Activated naive CD4-positive, alpha-beta T cell treated with anti-CD3 and anti-CD28 coated beads, Interleukin-2, amount 50 U/mL, for 24 hours (primary cell): ENCODE measurements at regions not wholly inside any gene's neighbourhood (a gene's known extent, or its start where the extent isn't known, plus 50 kb on each side); places are given as distances from the start of the nearest gene placed in this dataset.
A peak's percentile ranks its signal among the peaks of the same experiment; 100 is the strongest.

Experiments
- H3K27ac Mint-ChIP-seq: one replicate; pipeline ENCODE4 v1.8.0; 2021; ENCODE audit warnings: mild to moderate bottlenecking, mixed read lengths
- H3K27me3 Mint-ChIP-seq: one replicate; pipeline ENCODE4 v1.8.0; 2021; ENCODE audit warnings: mixed read lengths
- H3K36me3 Mint-ChIP-seq: one replicate; pipeline ENCODE4 v1.8.0; 2021; ENCODE audit warnings: mixed read lengths
- H3K4me1 Mint-ChIP-seq: one replicate; pipeline ENCODE4 v1.8.0; 2021; ENCODE audit warnings: mixed read lengths
- H3K4me3 Mint-ChIP-seq: one replicate; pipeline ENCODE4 v1.8.0; 2021; ENCODE audit warnings: mild to moderate bottlenecking, mixed read lengths
- H3K9me3 Mint-ChIP-seq: one replicate; pipeline ENCODE4 v1.8.0; 2021; ENCODE audit warnings: mixed read lengths

GRCh38 chr6:11329726-11330412 is 97.4 kb upstream of the NEDD9 start:
- Mint-ChIP-seq H3K27me3 (no peaks in the 10 kb centered on the region), H3K4me1 (peaks cover 63% of the 10 kb centered on the region), H3K9me3 (no peaks in the 10 kb centered on the region), H3K4me3 (peak overlapping the region; percentile 16), H3K36me3 (peaks cover 21% of the 10 kb centered on the region), H3K27ac (no peak overlapping the region)

- Mint-ChIP-seq H3K27ac (no peak overlapping the region), H3K4me1 (peaks cover 62% of the 10 kb centered on the region), H3K27me3 (no peaks in the 10 kb centered on the region), H3K36me3 (peaks cover 25% of the 10 kb centered on the region), H3K9me3 (no peaks in the 10 kb centered on the region), H3K4me3 (no peak overlapping the region)
Observed at GRCh38 chr6:11328613-11329247, 96.3 kb upstream of the NEDD9 start.

GRCh38 chr6:11327961-11328360 is 95.5 kb upstream of the NEDD9 start:
- Mint-ChIP-seq H3K27ac (no peak overlapping the region), H3K9me3 (no peaks in the 10 kb centered on the region), H3K4me3 (no peak overlapping the region), H3K36me3 (peaks cover 20% of the 10 kb centered on the region), H3K27me3 (no peaks in the 10 kb centered on the region), H3K4me1 (peaks cover 58% of the 10 kb centered on the region)

- H3K4me1 Mint-ChIP-seq: peaks cover 44% of the 10 kb centered on the region
- H3K36me3 Mint-ChIP-seq: peaks cover 16% of the 10 kb centered on the region
- H3K27ac Mint-ChIP-seq: no peak overlapping the region
- no peaks in the 10 kb centered on the region for H3K9me3 Mint-ChIP-seq
- no peaks in the 10 kb centered on the region for H3K27me3 Mint-ChIP-seq
- no peak overlapping the region for H3K4me3 Mint-ChIP-seq
Observed at GRCh38 chr6:11326116-11326515, 93.6 kb upstream of the NEDD9 start.

- peak overlapping the region; percentile 68 for H3K27ac Mint-ChIP-seq
- H3K4me1 Mint-ChIP-seq: peaks cover 43% of the 10 kb centered on the region
- H3K36me3 Mint-ChIP-seq: peaks cover 22% of the 10 kb centered on the region
- no peaks in the 10 kb centered on the region for H3K9me3 Mint-ChIP-seq
- H3K4me3 Mint-ChIP-seq: peak overlapping the region; percentile 47
- H3K27me3 Mint-ChIP-seq: no peaks in the 10 kb centered on the region
Observed at GRCh38 chr6:11324453-11325015, 92.1 kb upstream of the NEDD9 start.

GRCh38 chr6:11323666-11324452 is 91.4 kb upstream of the NEDD9 start:
- no peak overlapping the region for H3K27ac Mint-ChIP-seq
- H3K9me3 Mint-ChIP-seq: no peaks in the 10 kb centered on the region
- peaks cover 45% of the 10 kb centered on the region for H3K4me1 Mint-ChIP-seq
- no peaks in the 10 kb centered on the region for H3K27me3 Mint-ChIP-seq
- peaks cover 25% of the 10 kb centered on the region for H3K36me3 Mint-ChIP-seq
- no peak overlapping the region for H3K4me3 Mint-ChIP-seq

- H3K4me1 Mint-ChIP-seq: peaks cover 57% of the 10 kb centered on the region
- H3K27ac Mint-ChIP-seq: no peak overlapping the region
Observed at GRCh38 chr6:11322252-11322885, 89.9 kb upstream of the NEDD9 start.

GRCh38 chr6:11320914-11321597 is 88.6 kb upstream of the NEDD9 start:
- Mint-ChIP-seq H3K27ac (no peak overlapping the region), H3K36me3 (peaks cover 39% of the 10 kb centered on the region), H3K27me3 (no peaks in the 10 kb centered on the region)

More at GRCh38 chr6:11322252-11322885, 89.9 kb upstream of the NEDD9 start:
- Mint-ChIP-seq H3K4me3 (no peak overlapping the region), H3K36me3 (peaks cover 29% of the 10 kb centered on the region), H3K9me3 (no peaks in the 10 kb centered on the region), H3K27me3 (no peaks in the 10 kb centered on the region)

GRCh38 chr6:11318835-11319813 is 86.7 kb upstream of the NEDD9 start:
- H3K27me3 Mint-ChIP-seq: no peaks in the 10 kb centered on the region
- peaks cover 38% of the 10 kb centered on the region for H3K36me3 Mint-ChIP-seq
- H3K9me3 Mint-ChIP-seq: no peaks in the 10 kb centered on the region
- peaks cover 56% of the 10 kb centered on the region for H3K4me1 Mint-ChIP-seq
- peak overlapping the region; percentile 15 for H3K4me3 Mint-ChIP-seq
- H3K27ac Mint-ChIP-seq: peak overlapping the region; percentile 88

More at GRCh38 chr6:11320914-11321597, 88.6 kb upstream of the NEDD9 start:
- no peak overlapping the region for H3K4me3 Mint-ChIP-seq
- H3K9me3 Mint-ChIP-seq: no peaks in the 10 kb centered on the region
- H3K4me1 Mint-ChIP-seq: peaks cover 67% of the 10 kb centered on the region

GRCh38 chr6:11317885-11318771 is 85.7 kb upstream of the NEDD9 start:
- Mint-ChIP-seq H3K4me3 (no peak overlapping the region), H3K27ac (peak overlapping the region; percentile 88), H3K36me3 (peaks cover 42% of the 10 kb centered on the region), H3K27me3 (no peaks in the 10 kb centered on the region), H3K4me1 (peaks cover 52% of the 10 kb centered on the region), H3K9me3 (no peaks in the 10 kb centered on the region)

- Mint-ChIP-seq H3K9me3 (no peaks in the 10 kb centered on the region), H3K36me3 (peaks cover 52% of the 10 kb centered on the region), H3K27ac (no peak overlapping the region), H3K27me3 (no peaks in the 10 kb centered on the region), H3K4me3 (no peak overlapping the region), H3K4me1 (peaks cover 53% of the 10 kb centered on the region)
Observed at GRCh38 chr6:11315743-11316437, 83.4 kb upstream of the NEDD9 start.

- H3K9me3 Mint-ChIP-seq: no peaks in the 10 kb centered on the region
- H3K36me3 Mint-ChIP-seq: peaks cover 43% of the 10 kb centered on the region
- no peak overlapping the region for H3K4me3 Mint-ChIP-seq
- H3K27ac Mint-ChIP-seq: no peak overlapping the region
- peaks cover 31% of the 10 kb centered on the region for H3K4me1 Mint-ChIP-seq
- no peaks in the 10 kb centered on the region for H3K27me3 Mint-ChIP-seq
Observed at GRCh38 chr6:11313207-11313606, 80.7 kb upstream of the NEDD9 start.

- Mint-ChIP-seq H3K27ac (no peak overlapping the region), H3K36me3 (peaks cover 36% of the 10 kb centered on the region), H3K9me3 (no peaks in the 10 kb centered on the region)
Observed at GRCh38 chr6:11311970-11312369, 79.5 kb upstream of the NEDD9 start.

More at GRCh38 chr6:11311970-11312369, 79.5 kb upstream of the NEDD9 start:
- Mint-ChIP-seq H3K27me3 (no peaks in the 10 kb centered on the region), H3K4me3 (no peak overlapping the region), H3K4me1 (peaks cover 25% of the 10 kb centered on the region)
